A673 (cell line): ENCODE measurements at regions not wholly inside any gene's neighbourhood (a gene's known extent, or its start where the extent isn't known, plus 50 kb on each side); places are given as distances from the start of the nearest gene placed in this dataset.

Experiments used
- BruUV-seq: library from RNA; stranded (reverse); fragments of 400-500 nt; replicated peaks from 2 replicates; lab custom pipeline; 2021; lab: Mats Ljungman, UMichigan
- CTCF ChIA-PET: fragments of 300-600 bp; sonication (Branson Sonifier 250); formaldehyde crosslinking; loops from one replicate; lab custom pipeline; 2022; ENCODE audit warnings: antibody characterized with exemption; lab: Charles Lee
- POLR2A ChIA-PET: fragments of 300-600 bp; sonication (Branson Sonifier 250); formaldehyde crosslinking; loops from one replicate; lab custom pipeline; 2022; ENCODE audit warnings: antibody characterized with exemption; ENCODE audit not compliant: low non-redundant PET; lab: Charles Lee
- DNase-seq: peaks from one replicate; pipeline ENCODE4 v3.0.0-alpha.2; 2015; ENCODE audit warnings: low spot score
- H3K27ac ChIP-seq: fragments of 200-600 bp; sonication (generic); 2 replicates; pipeline ENCODE4 v1.5.1; 2016; ENCODE audit warnings: mixed run types, low read depth, mild to moderate bottlenecking, mixed read lengths, antibody characterized with exemption, low read length; ENCODE audit not compliant: poor library complexity, severe bottlenecking
- H3K27me3 ChIP-seq: fragments of 200-600 bp; sonication (generic); replicated peaks from 2 replicates; pipeline ENCODE4 v1.6.1; 2017; ENCODE audit warnings: mixed run types, low read depth, mild to moderate bottlenecking, mixed read lengths, antibody characterized with exemption, low read length; ENCODE audit not compliant: insufficient read depth, poor library complexity
- H3K36me3 ChIP-seq: fragments of 200-600 bp; sonication (generic); 2 replicates; pipeline ENCODE4 v1.6.1; 2016; ENCODE audit warnings: mixed run types, mild to moderate bottlenecking, mixed read lengths, antibody characterized with exemption, low read length; ENCODE audit not compliant: insufficient read depth, poor library complexity, severe bottlenecking
- H3K4me1 ChIP-seq: fragments of 200-600 bp; sonication (generic); 2 replicates; pipeline ENCODE4 v1.6.1; 2017; ENCODE audit warnings: mixed run types, mild to moderate bottlenecking, mixed read lengths, antibody characterized with exemption, low read length; ENCODE audit not compliant: insufficient read depth, poor library complexity, severe bottlenecking
- H3K4me3 ChIP-seq: fragments of 200-600 bp; sonication (generic); 2 replicates; pipeline ENCODE4 v1.5.1; 2016; ENCODE audit warnings: low read depth, mixed run types, mild to moderate bottlenecking, mixed read lengths, low read length; ENCODE audit not compliant: poor library complexity, severe bottlenecking
- H3K9me3 ChIP-seq: fragments of 200-600 bp; sonication (generic); 2 replicates; pipeline ENCODE4 v1.6.1; 2016; ENCODE audit warnings: mixed run types, low read depth, mild to moderate bottlenecking, mixed read lengths, antibody characterized with exemption, low read length; ENCODE audit not compliant: poor library complexity, severe bottlenecking
- CTCF ChIP-seq: fragments of 300-800, 200-600 bp; sonication (generic); conservative IDR thresholded peaks from 2 replicates; pipeline ENCODE4 v1.5.1; 2017; ENCODE audit warnings: low read depth, mild to moderate bottlenecking, antibody characterized with exemption, low read length, moderate library complexity, mixed read lengths
- EZH2 ChIP-seq: fragments of 200-600 bp; sonication (generic); IDR thresholded peaks from 2 replicates; pipeline ENCODE4 v1.6.1; 2017; ENCODE audit warnings: borderline replicate concordance, low read depth, mild to moderate bottlenecking, mixed read lengths, antibody characterized with exemption, low read length; ENCODE audit not compliant: poor library complexity, severe bottlenecking
- intact Hi-C: fragments of 100-400 bp; cut with micrococcal nuclease; formaldehyde crosslinking; loops from one replicate; pipeline ENCODE4 v1.10.0; 2022; ENCODE audit not compliant: unreplicated experiment

- intact Hi-C loops = no loop called here
- H3K9me3 ChIP-seq = no peaks in the 10 kb centered on the region
- DNase-seq = no peak
- no peaks in the 10 kb centered on the region for H3K4me1 ChIP-seq
- H3K36me3 ChIP-seq = no peaks in the 10 kb centered on the region
- no peak overlapping the region for H3K4me3 ChIP-seq
- no peak overlapping the region for H3K27ac ChIP-seq
- BruUV-seq = no TSS peak
- TF ChIP-seq EZH2 (no peak), CTCF (no peak)
- ChIA-PET CTCF (no interaction called here), POLR2A (no interaction called here)
- H3K27me3 ChIP-seq = no peaks in the 10 kb centered on the region
Measured at GRCh38 chr2:88310787-88311186, 140.6 kb downstream of the THNSL2 start.

GRCh38 chr2:88307817-88308216 is 137.7 kb downstream of the THNSL2 start:
- no peak overlapping the region for H3K4me3 ChIP-seq
- no peaks in the 10 kb centered on the region for H3K27me3 ChIP-seq
- H3K4me1 ChIP-seq = no peaks in the 10 kb centered on the region
- intact Hi-C loops = loop anchor here (5.0 kb wide), 1 partner anchor 116 kb away; no protein-coding TSS in a partner anchor
- no peak overlapping the region for H3K27ac ChIP-seq
- no peaks in the 10 kb centered on the region for H3K9me3 ChIP-seq
- DNase-seq = peak; percentile 33
- ChIA-PET POLR2A (no interaction called here), CTCF (interaction anchor here (1.0 kb wide), 1 partner anchor 32 kb away, joined by 3 read pairs; no protein-coding TSS in a partner anchor)
- BruUV-seq = no TSS peak
- H3K36me3 ChIP-seq = no peaks in the 10 kb centered on the region
- TF ChIP-seq CTCF = peak; percentile 64
- TF ChIP-seq EZH2 = no peak

GRCh38 chr2:88303865-88304264 is 133.7 kb downstream of the THNSL2 start:
- Histone ChIP-seq H3K9me3 (no peaks in the 10 kb centered on the region), H3K27ac (no peak overlapping the region), H3K36me3 (no peaks in the 10 kb centered on the region), H3K4me3 (no peak overlapping the region), H3K4me1 (no peaks in the 10 kb centered on the region), H3K27me3 (no peaks in the 10 kb centered on the region)
- intact Hi-C loops = no loop called here
- TF ChIP-seq EZH2 (no peak), CTCF (no peak)
- DNase-seq = no peak
- BruUV-seq = no TSS peak
- CTCF ChIA-PET = no interaction called here
- POLR2A ChIA-PET = no interaction called here
